Mesenchymal stem cell (in vitro differentiated cells and primary cell): ENCODE measurements at regions not wholly inside any gene's neighbourhood (a gene's known extent, or its start where the extent isn't known, plus 50 kb on each side); places are given as distances from the start of the nearest gene placed in this dataset.

ENCODE experiments used
- DNase-seq: peaks from one replicate; pipeline ENCODE4 v3.0.0-alpha.2; 2013
- H2AFZ ChIP-seq: one replicate; pipeline ENCODE4 v1.6.1; 2013; ENCODE audit warnings: low read depth, mild to moderate bottlenecking, control low read depth, inconsistent platforms, low read length, moderate library complexity
- H2AK5ac ChIP-seq: 2 replicates; pipeline ENCODE4 v1.6.1; 2013; ENCODE audit warnings: low read length, moderate library complexity, mild to moderate bottlenecking, inconsistent platforms; ENCODE audit not compliant: severe bottlenecking
- H2BK120ac ChIP-seq: one replicate; pipeline ENCODE4 v1.6.1; 2013; ENCODE audit warnings: low read depth, mild to moderate bottlenecking, inconsistent platforms, low read length, moderate library complexity
- H2BK12ac ChIP-seq, 2 experiments: one replicate each; pipeline ENCODE4 v1.6.1; 2013; ENCODE audit warnings: inconsistent platforms in 2 of 2, low read length in 2 of 2, mild to moderate bottlenecking in 2 of 2, moderate library complexity in 2 of 2, control low read depth in 1 of 2
- H2BK15ac ChIP-seq: one replicate; pipeline ENCODE4 v1.6.1; 2013; ENCODE audit warnings: mild to moderate bottlenecking, low read depth, inconsistent platforms; ENCODE audit not compliant: poor library complexity, severe bottlenecking
- H2BK5ac ChIP-seq: 2 replicates; pipeline ENCODE4 v1.6.1; 2013; ENCODE audit warnings: low read depth, mild to moderate bottlenecking, low read length, control low read depth, inconsistent platforms; ENCODE audit not compliant: poor library complexity, severe bottlenecking
- H3K14ac ChIP-seq, 2 experiments: one replicate each; pipeline ENCODE4 v1.6.1; 2013; ENCODE audit warnings: inconsistent platforms in 2 of 2, low read length in 2 of 2, control low read depth in 1 of 2, mild to moderate bottlenecking in 1 of 2, moderate library complexity in 1 of 2
- H3K18ac ChIP-seq, 2 experiments: one replicate each; pipeline ENCODE4 v1.6.1; 2013; ENCODE audit warnings: inconsistent platforms in 2 of 2, low read length in 2 of 2, control low read depth in 1 of 2, low read depth in 1 of 2, mild to moderate bottlenecking in 1 of 2
- H3K23ac ChIP-seq, 2 experiments: one replicate each; pipeline ENCODE4 v1.6.1; 2013; ENCODE audit warnings: inconsistent platforms in 2 of 2, low read length in 2 of 2, mild to moderate bottlenecking in 2 of 2, moderate library complexity in 2 of 2, control low read depth in 1 of 2
- H3K27ac ChIP-seq: 2 replicates; pipeline ENCODE4 v1.5.1; 2013; ENCODE audit warnings: mild to moderate bottlenecking, moderate library complexity, low read length, control low read depth, inconsistent platforms; ENCODE audit not compliant: poor library complexity, severe bottlenecking
- H3K27me3 ChIP-seq, 2 experiments: 2 replicates each; pipeline versions ENCODE4 v1.6.1 to v1.7.0; 2013; ENCODE audit warnings: low read length in 2 of 2, mild to moderate bottlenecking in 2 of 2, moderate library complexity in 2 of 2, control low read depth in 1 of 2, inconsistent platforms in 1 of 2; ENCODE audit not compliant: control insufficient read depth in 1 of 2, insufficient read depth in 1 of 2
- H3K36me3 ChIP-seq, 2 experiments: 2 replicates each; pipeline versions ENCODE4 v1.6.1 to v1.7.0; 2013; ENCODE audit warnings: low read length in 2 of 2, control low read depth in 1 of 2, inconsistent platforms in 1 of 2, low read depth in 1 of 2, mild to moderate bottlenecking in 1 of 2; ENCODE audit not compliant: insufficient read depth in 2 of 2, control insufficient read depth in 1 of 2
- H3K4ac ChIP-seq, 2 experiments: one replicate each; pipeline ENCODE4 v1.6.1; 2013; ENCODE audit warnings: inconsistent platforms in 2 of 2, low read length in 2 of 2, mild to moderate bottlenecking in 2 of 2, moderate library complexity in 2 of 2, control low read depth in 1 of 2, low read depth in 1 of 2
- H3K4me1 ChIP-seq: 2 replicates; pipeline ENCODE4 v1.6.1; 2013; ENCODE audit warnings: low read depth, low read length, control low read depth; ENCODE audit not compliant: control insufficient read depth, insufficient read depth
- H3K4me2 ChIP-seq: 2 replicates; pipeline ENCODE4 v1.6.1; 2013; ENCODE audit warnings: low read length, mild to moderate bottlenecking, inconsistent platforms; ENCODE audit not compliant: poor library complexity, severe bottlenecking
- H3K4me3 ChIP-seq, 2 experiments: 2 replicates each; pipeline versions ENCODE4 v1.5.1 to v1.7.0; 2013; ENCODE audit warnings: low read length in 2 of 2, mild to moderate bottlenecking in 2 of 2, control low read depth in 1 of 2, low read depth in 1 of 2; ENCODE audit not compliant: insufficient read depth in 1 of 2
- H3K79me1 ChIP-seq: replicated peaks from 2 replicates; pipeline ENCODE4 v1.6.1; 2013; ENCODE audit warnings: mild to moderate bottlenecking, control low read depth, low read length, inconsistent platforms; ENCODE audit not compliant: poor library complexity, severe bottlenecking
- H3K9ac ChIP-seq: 2 replicates; pipeline ENCODE4 v1.7.0; 2013; ENCODE audit warnings: mild to moderate bottlenecking, low read length, moderate library complexity
- H3K9me3 ChIP-seq: 2 replicates; pipeline ENCODE4 v1.7.0; 2013; ENCODE audit warnings: mild to moderate bottlenecking, low read length; ENCODE audit not compliant: control insufficient read depth
- H4K8ac ChIP-seq: one replicate; pipeline ENCODE4 v1.6.1; 2013; ENCODE audit warnings: inconsistent platforms, mild to moderate bottlenecking, low read length, moderate library complexity
- H4K91ac ChIP-seq: one replicate; pipeline ENCODE4 v1.6.1; 2013; ENCODE audit warnings: mild to moderate bottlenecking, low read length, inconsistent platforms
- WGBS: methylation state at CpG from one replicate; pipeline ENCODE4 v1.1.7; 2013; ENCODE audit warnings: mixed read lengths; 5-methylcytosine and 5-hydroxymethylcytosine counted together

DNA sequence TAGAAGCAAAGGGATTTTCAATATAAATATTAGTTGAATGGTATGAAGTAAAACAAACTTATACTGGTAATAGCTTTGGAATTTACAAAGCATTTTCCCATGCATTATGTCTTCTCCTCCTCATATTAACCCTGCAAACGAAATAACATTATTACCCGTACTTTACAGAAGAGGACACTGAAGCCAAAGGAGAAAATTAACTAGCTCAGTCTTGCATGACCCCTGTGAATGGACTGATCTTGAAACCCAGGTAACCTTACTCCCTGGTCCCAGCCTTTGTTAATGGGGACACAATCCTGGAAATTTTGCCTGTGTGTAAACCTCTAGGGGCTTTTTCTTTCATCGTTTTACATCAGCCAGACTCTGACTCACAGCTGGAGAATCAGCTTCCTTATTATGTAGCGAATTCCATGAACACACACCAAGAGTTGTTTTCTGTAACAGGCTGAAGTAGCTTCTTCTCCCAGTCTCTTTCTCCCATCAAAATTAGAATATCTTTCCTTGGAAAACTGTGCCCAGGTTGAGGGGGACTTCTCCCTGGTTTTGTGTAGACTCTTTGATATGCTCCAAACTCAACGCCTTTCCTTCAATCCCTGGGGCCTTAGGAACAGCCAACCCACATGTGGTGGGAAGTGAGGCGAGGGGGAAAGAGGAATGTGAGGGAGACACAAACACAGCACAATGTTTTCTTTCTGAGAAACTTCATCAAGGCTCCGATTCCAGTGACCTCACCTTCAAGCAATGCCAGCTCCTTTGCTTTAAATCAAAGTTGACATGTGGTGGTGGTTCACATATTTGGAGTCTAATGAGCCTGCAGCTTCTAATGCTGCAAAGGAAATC, 480.9 kb upstream of the PAPPA start:
- peaks cover 7% of the 10 kb centered on the region for H3K9me3 ChIP-seq
- H3K4me3 ChIP-seq = peak overlapping the region in 1 of 2 experiments; percentile 35
- peaks cover 0 to 11% of the 10 kb centered on the region in 2 experiments for H3K36me3 ChIP-seq
- no peak overlapping the region for H2AFZ ChIP-seq
- peaks cover 8% of the 10 kb centered on the region for H3K4me1 ChIP-seq
- no peak overlapping the region for H3K4me2 ChIP-seq
- peak; percentile 99 for DNase-seq
- no peaks in the 10 kb centered on the region for H3K79me1 ChIP-seq
- H2BK15ac ChIP-seq = no peak overlapping the region
- H2BK5ac ChIP-seq = peak overlapping the region; percentile 98
- H3K27ac ChIP-seq = peak overlapping the region; percentile 100
- H3K4ac ChIP-seq = peak overlapping the region in 1 of 2 experiments; percentile 7
- H3K18ac ChIP-seq = no peak overlapping the region
- H2BK120ac ChIP-seq = peak overlapping the region; percentile 45
- WGBS = 0% methylated on average over 5 of the region's 7 CpGs
- no peak overlapping the region for H4K91ac ChIP-seq
- H3K14ac ChIP-seq = no peak overlapping the region
- peak overlapping the region; percentile 90 for H3K9ac ChIP-seq
- peak overlapping the region in 1 of 2 experiments; percentile 21 for H2BK12ac ChIP-seq
- peak overlapping the region; percentile 41 for H4K8ac ChIP-seq
- H3K23ac ChIP-seq = no peak overlapping the region
- no peak overlapping the region for H2AK5ac ChIP-seq
- no peaks in the 10 kb centered on the region for H3K27me3 ChIP-seq

DNA sequence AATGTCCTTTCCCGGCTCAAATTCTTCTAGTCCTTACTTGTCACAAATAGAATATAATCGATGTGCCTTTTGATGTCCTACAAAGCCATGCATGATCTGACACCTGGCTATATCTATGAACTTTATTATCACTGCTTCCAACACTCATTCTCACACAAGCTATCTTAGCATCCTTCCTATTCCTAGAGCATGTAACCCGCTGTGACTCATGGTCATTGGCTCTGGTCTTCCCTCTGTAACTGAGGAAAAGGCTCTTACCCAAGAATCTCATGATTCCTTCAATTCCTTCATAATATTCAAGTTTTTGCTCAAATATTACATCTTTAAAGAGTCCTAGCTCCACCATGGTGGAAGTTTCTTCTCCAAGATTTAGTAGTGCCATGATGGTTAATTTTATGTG, 480.0 kb upstream of the PAPPA start:
- Histone ChIP-seq H3K4ac (peak overlapping the region in 1 of 2 experiments; percentile 69), H3K27me3 (no peaks in the 10 kb centered on the region), H2BK12ac (peak overlapping the region; percentile 15 to 64), H3K27ac (peak overlapping the region; percentile 100), H3K4me3 (no peak overlapping the region), H3K4me1 (peaks cover 4% of the 10 kb centered on the region), H3K23ac (no peak overlapping the region), H2BK15ac (no peak overlapping the region), H3K14ac (no peak overlapping the region), H3K18ac (peak overlapping the region; percentile 4 to 71), H2BK120ac (no peak overlapping the region), H3K9me3 (peaks cover 7% of the 10 kb centered on the region), H3K36me3 (peaks cover 0 to 11% of the 10 kb centered on the region in 2 experiments), H4K8ac (no peak overlapping the region), H3K79me1 (no peaks in the 10 kb centered on the region), H3K9ac (peak overlapping the region; percentile 90), H3K4me2 (no peak overlapping the region), H2BK5ac (peak overlapping the region; percentile 80), H2AFZ (no peak overlapping the region), H4K91ac (peak overlapping the region; percentile 7), H2AK5ac (no peak overlapping the region)
- peak; percentile 79 for DNase-seq
- WGBS = 60% methylated on average over 3 of the region's 3 CpGs

DNA sequence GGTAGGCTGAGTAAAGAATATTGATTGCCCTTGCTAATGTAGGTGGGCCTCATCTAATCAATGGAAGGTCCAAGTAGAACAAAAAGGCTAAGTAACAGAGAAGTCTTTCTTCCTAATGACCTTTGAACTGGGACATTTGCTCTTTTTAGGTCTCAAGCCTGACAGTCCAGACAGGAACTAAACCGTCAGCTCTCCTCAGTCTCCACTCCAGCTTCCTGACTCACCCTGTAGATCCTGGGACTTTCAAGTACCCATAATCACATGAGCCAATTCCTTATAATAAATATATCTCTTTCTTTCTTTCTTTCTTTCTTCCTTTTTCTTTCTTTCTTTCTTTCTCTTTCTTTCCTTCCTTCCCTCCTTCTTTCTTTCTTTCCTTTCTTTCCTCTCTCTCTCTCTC, 479.5 kb upstream of the PAPPA start:
- peak overlapping the region; percentile 86 for H2AK5ac ChIP-seq
- H3K27ac ChIP-seq = peak overlapping the region; percentile 100
- H2BK12ac ChIP-seq = peak overlapping the region in 1 of 2 experiments; percentile 63
- H3K23ac ChIP-seq = no peak overlapping the region
- peak overlapping the region; percentile 90 for H3K9ac ChIP-seq
- no peak overlapping the region for H2BK15ac ChIP-seq
- H2BK5ac ChIP-seq = peak overlapping the region; percentile 80
- H3K14ac ChIP-seq = no peak overlapping the region
- no peak overlapping the region for H2BK120ac ChIP-seq
- peak overlapping the region in 1 of 2 experiments; percentile 4 for H3K18ac ChIP-seq
- no peaks in the 10 kb centered on the region for H3K27me3 ChIP-seq
- H3K4ac ChIP-seq = no peak overlapping the region
- H3K4me3 ChIP-seq = no peak overlapping the region
- no peak overlapping the region for H3K4me2 ChIP-seq
- no peak overlapping the region for H4K8ac ChIP-seq
- H4K91ac ChIP-seq = no peak overlapping the region
- H2AFZ ChIP-seq = no peak overlapping the region
- 15% methylated on average over 1 of the region's 1 CpG for WGBS
- H3K4me1 ChIP-seq = peaks cover 4% of the 10 kb centered on the region
- DNase-seq = peak; percentile 64
- H3K36me3 ChIP-seq = peaks cover 0 to 16% of the 10 kb centered on the region in 2 experiments
- H3K9me3 ChIP-seq = peaks cover 7% of the 10 kb centered on the region
- no peaks in the 10 kb centered on the region for H3K79me1 ChIP-seq

DNA sequence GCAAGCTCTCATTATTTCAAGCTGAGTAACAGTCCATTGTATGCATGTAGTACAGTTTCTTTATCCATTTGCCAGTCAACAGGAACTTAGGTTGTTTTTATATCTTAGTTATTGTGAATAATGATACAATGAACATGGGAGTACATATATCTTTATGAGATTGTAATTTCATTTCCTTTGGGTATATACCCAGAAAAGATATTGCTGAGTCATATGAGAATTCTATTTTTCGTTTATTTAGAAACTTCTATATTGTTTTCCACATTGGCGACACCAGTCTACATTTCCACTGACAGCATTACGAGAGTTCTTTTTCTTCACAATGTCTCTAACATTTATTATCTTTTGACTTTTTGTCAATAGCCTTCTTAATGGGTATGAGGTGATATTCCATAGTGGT, 477.8 kb upstream of the PAPPA start:
- H3K4me3 ChIP-seq = no peak overlapping the region
- peaks cover 7% of the 10 kb centered on the region for H3K4me1 ChIP-seq
- H3K79me1 ChIP-seq = no peaks in the 10 kb centered on the region
- no peak overlapping the region for H3K9ac ChIP-seq
- H2AK5ac ChIP-seq = no peak overlapping the region
- no peak overlapping the region for H3K14ac ChIP-seq
- H4K8ac ChIP-seq = no peak overlapping the region
- no peak overlapping the region for H2AFZ ChIP-seq
- H3K23ac ChIP-seq = no peak overlapping the region
- H4K91ac ChIP-seq = no peak overlapping the region
- WGBS = 100% methylated on average over 1 of the region's 3 CpGs
- H2BK5ac ChIP-seq = no peak overlapping the region
- H3K36me3 ChIP-seq = peaks cover 0 to 16% of the 10 kb centered on the region in 2 experiments
- no peak overlapping the region for H3K4ac ChIP-seq
- H2BK120ac ChIP-seq = no peak overlapping the region
- H3K27ac ChIP-seq = no peak overlapping the region
- no peak for DNase-seq
- H3K9me3 ChIP-seq = peaks cover 7% of the 10 kb centered on the region
- H2BK12ac ChIP-seq = no peak overlapping the region
- H2BK15ac ChIP-seq = no peak overlapping the region
- no peak overlapping the region for H3K4me2 ChIP-seq
- no peak overlapping the region for H3K18ac ChIP-seq
- no peaks in the 10 kb centered on the region for H3K27me3 ChIP-seq
